Thoracic aorta (tissue), 2 donors: ENCODE measurements at regions not wholly inside any gene's neighbourhood (a gene's known extent, or its start where the extent isn't known, plus 50 kb on each side); places are given as distances from the start of the nearest gene placed in this dataset.

Experiments
- ATAC-seq: fragments of 150-250 bp; one replicate; pipeline ENCODE4 v1.8.0; 2017; ENCODE audit warnings: low read depth; ENCODE audit not compliant: insufficient number of reproducible peaks, low FRiP score
- DNase-seq: peaks from one replicate; pipeline ENCODE4 v3.0.0-alpha.2; 2020; ENCODE audit warnings: low spot score
- H3K27ac ChIP-seq, 2 donors: fragments of 200-600 bp; sonication (generic); 1 replicate in 1 of 2; 2 replicates in 1 of 2; pipeline ENCODE4 v1.5.1; 2016; ENCODE audit warnings: mild to moderate bottlenecking in 2 of 2, moderate library complexity in 2 of 2
- H3K27me3 ChIP-seq: fragments of 200-600 bp; sonication (generic); replicated peaks from 2 replicates; pipeline ENCODE4 v1.6.0; 2016; ENCODE audit warnings: mild to moderate bottlenecking; ENCODE audit not compliant: insufficient read depth
- H3K36me3 ChIP-seq: fragments of 200-600 bp; sonication (generic); one replicate; pipeline ENCODE4 v1.5.1; 2016
- H3K4me1 ChIP-seq, 2 donors: fragments of 200-600 bp; sonication (generic); 1 replicate in 1 of 2; 2 replicates in 1 of 2; pipeline versions ENCODE4 v1.5.1 to v1.6.0; 2016; ENCODE audit warnings: low read depth in 2 of 2, mild to moderate bottlenecking in 1 of 2; ENCODE audit not compliant: control insufficient read depth in 1 of 2
- H3K4me3 ChIP-seq: fragments of 200-600 bp; sonication (generic); 2 replicates; pipeline ENCODE4 v1.5.1; 2016; ENCODE audit warnings: mild to moderate bottlenecking
- H3K9me3 ChIP-seq: fragments of 200-600 bp; sonication (generic); 2 replicates; pipeline ENCODE4 v1.5.1; 2016
- CTCF ChIP-seq: fragments of 200-600 bp; sonication (generic); IDR thresholded peaks from one replicate; pipeline ENCODE4 v1.5.1; 2019; ENCODE audit warnings: antibody characterized with exemption

GRCh38 chr5:106092455-106092854 is 1578.3 kb downstream of the EFNA5 start:
- no peak for TF ChIP-seq CTCF
- Histone ChIP-seq H3K27ac (no peak overlapping the region), H3K36me3 (no peaks in the 10 kb centered on the region), H3K9me3 (no peaks in the 10 kb centered on the region), H3K4me3 (no peak overlapping the region), H3K4me1 (no peaks in the 10 kb centered on the region), H3K27me3 (no peaks in the 10 kb centered on the region)
- ATAC-seq: no peak
- no peak for DNase-seq

GRCh38 chr5:106089073-106089472 is 1581.7 kb downstream of the EFNA5 start:
- no peak for TF ChIP-seq CTCF
- DNase-seq (no peak), ATAC-seq (no peak)
- no peaks in the 10 kb centered on the region for H3K36me3 ChIP-seq
- H3K27ac ChIP-seq: no peak overlapping the region
- no peaks in the 10 kb centered on the region for H3K9me3 ChIP-seq
- H3K4me3 ChIP-seq: no peak overlapping the region
- H3K4me1 ChIP-seq: no peaks in the 10 kb centered on the region
- no peaks in the 10 kb centered on the region for H3K27me3 ChIP-seq

DNA sequence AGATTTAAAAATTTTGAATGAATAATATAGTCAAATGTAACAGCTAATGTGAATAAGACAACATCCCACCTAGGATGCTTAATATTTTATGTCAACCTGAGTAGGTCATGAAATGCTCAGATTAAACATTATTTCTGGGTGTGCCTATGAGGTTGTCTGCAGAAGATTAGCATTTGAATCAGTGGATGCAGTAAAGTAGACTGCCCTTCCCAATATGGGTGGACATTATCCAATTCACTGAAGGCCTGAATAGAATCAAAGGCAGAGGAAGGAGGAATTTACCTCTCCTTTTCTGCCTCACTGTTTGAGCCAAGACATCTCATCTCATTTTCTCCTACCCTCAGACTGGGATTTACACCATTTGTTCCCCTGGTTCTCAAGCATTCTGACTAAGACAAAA is 1582.3 kb downstream of the EFNA5 start:
- TF ChIP-seq CTCF: no peak
- H3K27me3 ChIP-seq: no peaks in the 10 kb centered on the region
- ATAC-seq (no peak), DNase-seq (no peak)
- H3K27ac ChIP-seq: no peak overlapping the region
- H3K4me1 ChIP-seq: no peaks in the 10 kb centered on the region
- no peak overlapping the region for H3K4me3 ChIP-seq
- no peaks in the 10 kb centered on the region for H3K9me3 ChIP-seq
- no peaks in the 10 kb centered on the region for H3K36me3 ChIP-seq

GRCh38 chr5:106086352-106086751 is 1584.4 kb downstream of the EFNA5 start:
- no peak for TF ChIP-seq CTCF
- peaks cover 0 to 7% of the 10 kb centered on the region in 2 donors for H3K4me1 ChIP-seq
- DNase-seq (no peak), ATAC-seq (no peak)
- no peaks in the 10 kb centered on the region for H3K27me3 ChIP-seq
- no peak overlapping the region for H3K27ac ChIP-seq
- H3K9me3 ChIP-seq: no peaks in the 10 kb centered on the region
- no peak overlapping the region for H3K4me3 ChIP-seq
- H3K36me3 ChIP-seq: no peaks in the 10 kb centered on the region

DNA sequence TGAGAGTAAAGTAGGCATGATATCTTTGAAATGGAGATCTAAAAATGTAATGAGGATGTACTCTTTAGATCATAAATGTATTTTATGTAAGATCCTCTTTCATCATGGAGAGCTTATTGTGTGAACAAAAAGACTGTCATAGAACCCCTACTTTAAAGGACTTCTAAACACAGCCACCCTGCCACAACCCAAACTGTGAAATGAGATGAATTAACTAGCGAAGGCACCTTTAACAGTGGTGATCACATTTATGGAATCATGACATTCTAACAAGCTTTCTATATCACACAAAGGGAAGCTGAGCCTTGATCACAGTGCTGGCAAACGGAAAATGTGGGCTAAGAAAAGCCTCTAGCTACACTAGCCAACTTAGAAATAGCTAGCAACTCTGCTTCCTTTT is 1585.2 kb downstream of the EFNA5 start:
- Histone ChIP-seq H3K27me3 (no peaks in the 10 kb centered on the region), H3K4me1 (peaks cover 0 to 15% of the 10 kb centered on the region in 2 donors), H3K27ac (no peak overlapping the region), H3K4me3 (no peak overlapping the region), H3K36me3 (no peaks in the 10 kb centered on the region), H3K9me3 (no peaks in the 10 kb centered on the region)
- TF ChIP-seq CTCF: no peak
- ATAC-seq (no peak), DNase-seq (no peak)
